K562 (cell line): ENCODE measurements at regions not wholly inside any gene's neighbourhood (a gene's known extent, or its start where the extent isn't known, plus 50 kb on each side); places are given as distances from the start of the nearest gene placed in this dataset.

Experiments
- ATAC-seq: fragments of 200-7000 bp; cut with Tn5 transposase; 3 replicates; pipeline ENCODE4 v1.9.1; 2020; ENCODE audit warnings: moderate library complexity
- BruUV-seq: library from RNA; stranded (reverse); fragments of 400-500 nt; replicated peaks from 2 replicates; lab custom pipeline; 2021; lab: Mats Ljungman, UMichigan
- CTCF ChIA-PET: fragments of 300-600 bp; formaldehyde crosslinking; extraction: SDS; loops from one replicate; lab custom pipeline; 2021; ENCODE audit warnings: low intra/inter-chr PET ratio; lab: Yijun Ruan, JAX
- POLR2A ChIA-PET: fragments of 300-600, 350-650 bp; sonication (Branson Sonifier 250); formaldehyde crosslinking; extraction: SDS; loops from one replicate; lab custom pipeline; 2021; ENCODE audit warnings: antibody characterized with exemption, inconsistent platforms; lab: Yijun Ruan, JAX
- DNase-seq, 4 experiments: peaks; one replicate each; pipeline versions ENCODE4 v3.0.0 to v3.0.0-alpha.2; 2011 to 2018; ENCODE audit warnings: low spot score in 3 of 4, mixed read lengths in 3 of 4; ENCODE audit errors: extremely low read depth in 1 of 4
- FAIRE-seq: peaks from 2 replicates; lab custom pipeline; 2011; peaks lifted over from hg19 to GRCh38; lab: Jason Lieb, UNC
- H2AFZ ChIP-seq: 2 replicates; pipeline ENCODE4 v1.6.0; 2011; ENCODE audit warnings: low read depth, low read length, control low read depth, inconsistent platforms
- H3K27ac ChIP-seq: fragments of 200-600 bp; 3 replicates; pipeline ENCODE4 v1.8.0; 2011; ENCODE audit warnings: low read depth, mild to moderate bottlenecking, control low read depth, inconsistent platforms, low read length, moderate library complexity, mixed read lengths; ENCODE audit errors: extremely low read depth
- H3K27me3 ChIP-seq, 2 experiments: fragments of 300-600 bp in 1 of 2; 2 replicates in 1 of 2; 3 replicates in 1 of 2; pipeline versions ENCODE4 v1.6.0 to v1.8.0; 2011; ENCODE audit warnings: inconsistent platforms in 2 of 2, low read length in 2 of 2, mild to moderate bottlenecking in 1 of 2, mixed read lengths in 1 of 2, moderate library complexity in 1 of 2; ENCODE audit not compliant: control insufficient read depth in 2 of 2, insufficient read depth in 2 of 2
- H3K36me3 ChIP-seq: fragments of 300-600 bp; 3 replicates; pipeline ENCODE4 v1.8.0; 2011; ENCODE audit warnings: mild to moderate bottlenecking, low read length, inconsistent platforms; ENCODE audit not compliant: control insufficient read depth, insufficient read depth
- H3K4me1 ChIP-seq, 2 experiments: fragments of 200-600 bp in 1 of 2; replicated peaks in 1 of 2; 2 replicates in 1 of 2; 3 replicates in 1 of 2; pipeline versions ENCODE4 v1.5.1 to v1.8.0; 2011; ENCODE audit warnings: inconsistent platforms in 2 of 2, low read length in 2 of 2, mild to moderate bottlenecking in 1 of 2, mixed read lengths in 1 of 2, moderate library complexity in 1 of 2; ENCODE audit not compliant: control insufficient read depth in 2 of 2, insufficient read depth in 2 of 2
- H3K4me2 ChIP-seq: 2 replicates; pipeline ENCODE4 v1.6.1; 2011; ENCODE audit warnings: low read length, control low read depth, inconsistent platforms, mixed read lengths; ENCODE audit not compliant: insufficient read depth
- H3K4me3 ChIP-seq: fragments of 200-600 bp; sonication (generic), shearing (Covaris generic); 2 replicates; pipeline ENCODE4 v1.5.1; 2016; ENCODE audit warnings: control low read depth, inconsistent platforms
- H3K79me2 ChIP-seq: fragments of 200-600 bp; 3 replicates; pipeline ENCODE4 v1.8.0; 2011; ENCODE audit warnings: low read length, inconsistent platforms; ENCODE audit not compliant: control insufficient read depth, insufficient read depth
- H3K9ac ChIP-seq, 2 experiments: 2 replicates each; pipeline versions ENCODE4 v1.6.0 to v1.6.1; 2011; ENCODE audit warnings: low read depth in 2 of 2, low read length in 2 of 2, control low read depth in 1 of 2, inconsistent platforms in 1 of 2, mild to moderate bottlenecking in 1 of 2, mixed read lengths in 1 of 2; ENCODE audit not compliant: insufficient read depth in 1 of 2
- H3K9me1 ChIP-seq: one replicate; pipeline ENCODE4 v1.6.0; 2011; ENCODE audit warnings: inconsistent platforms, mild to moderate bottlenecking, low read length, moderate library complexity; ENCODE audit not compliant: control insufficient read depth, insufficient read depth
- H3K9me3 ChIP-seq: replicated peaks from 2 replicates; pipeline ENCODE4 v1.5.1; 2011; ENCODE audit warnings: low read depth, low read length, inconsistent platforms; ENCODE audit not compliant: control insufficient read depth, insufficient read depth
- H4K20me1 ChIP-seq: replicated peaks from 2 replicates; pipeline ENCODE4 v1.6.1; 2011; ENCODE audit warnings: low read length, inconsistent platforms, mixed read lengths; ENCODE audit not compliant: control insufficient read depth, insufficient read depth
- ATF7 ChIP-seq: fragments of 450-650 bp; IDR thresholded peaks from 2 replicates; pipeline ENCODE4 v1.7.1; 2014; ENCODE audit warnings: mild to moderate bottlenecking, moderate library complexity
- FOXP4 ChIP-seq: sonication (generic); formaldehyde crosslinking; IDR thresholded peaks from 2 replicates; pipeline ENCODE4 v1.8.0; 2022; ENCODE audit warnings: mild to moderate bottlenecking, missing genetic modification reagents, borderline replicate concordance
- HDAC6 ChIP-seq: IDR thresholded peaks from 2 replicates; pipeline ENCODE4 v1.6.1; 2012; ENCODE audit warnings: low read depth, mild to moderate bottlenecking, control low read depth, inconsistent platforms, low read length, moderate library complexity
- ID3 ChIP-seq, 2 experiments: fragments of 250-450 bp in 1 of 2; fragments of 450-650 bp in 1 of 2; sonication (Bioruptor Pico) in 1 of 2; IDR thresholded peaks; 2 replicates each; pipeline versions ENCODE4 v1.6.1 to v1.8.0; 2016 to 2021; ENCODE audit warnings: mild to moderate bottlenecking in 2 of 2, moderate library complexity in 2 of 2, missing compliant biosample characterization in 1 of 2, missing genetic modification characterization in 1 of 2
- IRF1 ChIP-seq: sonication (generic); formaldehyde crosslinking; IDR thresholded peaks from 2 replicates; pipeline ENCODE4 v1.8.0; 2022; ENCODE audit warnings: missing genetic modification reagents, mild to moderate bottlenecking, borderline replicate concordance
- SMARCA5 ChIP-seq: fragments of 450-650 bp; IDR thresholded peaks from 2 replicates; pipeline ENCODE4 v1.6.1; 2016
- ZMIZ1 ChIP-seq, 2 experiments: fragments of 150-350 bp in 1 of 2; IDR thresholded peaks; 2 replicates each; pipeline ENCODE4 v1.6.1; 2012 to 2016; ENCODE audit warnings: low read depth in 2 of 2, low read length in 2 of 2, mild to moderate bottlenecking in 1 of 2, moderate library complexity in 1 of 2
- ZNF408 ChIP-seq: fragments of 250-450 bp; sonication (Bioruptor Pico); IDR thresholded peaks from 2 replicates; pipeline ENCODE4 v1.4.0; 2020; ENCODE audit warnings: low read depth, mild to moderate bottlenecking, moderate library complexity
- ZNF589 ChIP-seq: fragments of 200-800 bp; sonication (Bioruptor generic); IDR thresholded peaks from 2 replicates; pipeline ENCODE4 v1.6.1; 2016; ENCODE audit warnings: low read depth, missing genetic modification characterization, missing compliant biosample characterization
- ZNF75A ChIP-seq: fragments of 450-650 bp; formaldehyde crosslinking; IDR thresholded peaks from 2 replicates; pipeline ENCODE4 v1.4.0; 2020; ENCODE audit warnings: mild to moderate bottlenecking
- WGBS: fragments of 100-300 bp; shearing (Covaris generic); methylation state at CpG from one replicate; pipeline ENCODE4 v1.1.6; 2016; ENCODE audit warnings: low coverage, mixed read lengths; ENCODE audit not compliant: insufficient coverage; ENCODE audit errors: missing lambda C conversion rate; 5-methylcytosine and 5-hydroxymethylcytosine counted together
- in situ Hi-C: fragments of 300-500 bp; cut with MboI; formaldehyde crosslinking; loops from 4 replicates; pipeline ENCODE4 v1.15.0; 2018; ENCODE audit warnings: inconsistent platforms, mixed read lengths
- intact Hi-C: fragments of 100-400 bp; cut with micrococcal nuclease; formaldehyde crosslinking; loops from 2 replicates; pipeline ENCODE4 v1.14.2; 2022

- no peaks in the 10 kb centered on the region for H3K36me3 ChIP-seq
- intact Hi-C loops (no loop called here), in situ Hi-C loops (no loop called here)
- FAIRE-seq (no peak), ATAC-seq (no peak), DNase-seq (no peak)
- H3K4me3 ChIP-seq, result no peak overlapping the region
- WGBS, result 2% methylated on average over 4 of the region's 4 CpGs
- H2AFZ ChIP-seq, result no peak overlapping the region
- H3K79me2 ChIP-seq, result no peaks in the 10 kb centered on the region
- H3K9ac ChIP-seq, result no peak overlapping the region
- H3K27me3 ChIP-seq, result peaks cover 11 to 12% of the 10 kb centered on the region in 2 experiments; a peak in 4 of 5 replicates
- no peak overlapping the region for H3K27ac ChIP-seq
- H3K9me3 ChIP-seq, result no peaks in the 10 kb centered on the region; the same call in 1 of the 2 replicates
- no peaks in the 10 kb centered on the region for H4K20me1 ChIP-seq
- no TSS peak for BruUV-seq
- ChIA-PET CTCF (no interaction called here), POLR2A (no interaction called here)
- no peaks in the 10 kb centered on the region for H3K9me1 ChIP-seq
- H3K4me2 ChIP-seq, result no peak overlapping the region
- H3K4me1 ChIP-seq, result peaks cover 0 to 6% of the 10 kb centered on the region in 2 experiments; a peak in 2 of 5 replicates
- no peak for TF ChIP-seq FOXP4 (CRISPR knock-in tag)
- TF ChIP-seq SMARCA5, result no peak
- no peak for TF ChIP-seq ZNF408
- TF ChIP-seq HDAC6, result no peak
- no peak for TF ChIP-seq IRF1
- no peak for TF ChIP-seq ZMIZ1 (IDR thresholded peaks at IDR 0.05; ENCODE audit: low read depth in 2 of 2, low read length in 2 of 2)
- TF ChIP-seq ZNF75A (CRISPR knock-in tag), result no peak
- TF ChIP-seq ZNF589, result no peak
- TF ChIP-seq ATF7, result no peak
- TF ChIP-seq ID3 (CRISPR knock-in tag; IDR thresholded peaks at IDR 0.05), result no peak
- TF ChIP-seq ID3 (tag; IDR thresholded peaks at IDR 0.05), result no peak
Measured at GRCh38 chr5:72010430-72010829, 96.8 kb upstream of the MAP1B start.
